ENCODE measurements at regions not wholly inside any gene's neighbourhood (a gene's known extent, or its start where the extent isn't known, plus 50 kb on each side); places are given as distances from the start of the nearest gene placed in this dataset.

DNA sequence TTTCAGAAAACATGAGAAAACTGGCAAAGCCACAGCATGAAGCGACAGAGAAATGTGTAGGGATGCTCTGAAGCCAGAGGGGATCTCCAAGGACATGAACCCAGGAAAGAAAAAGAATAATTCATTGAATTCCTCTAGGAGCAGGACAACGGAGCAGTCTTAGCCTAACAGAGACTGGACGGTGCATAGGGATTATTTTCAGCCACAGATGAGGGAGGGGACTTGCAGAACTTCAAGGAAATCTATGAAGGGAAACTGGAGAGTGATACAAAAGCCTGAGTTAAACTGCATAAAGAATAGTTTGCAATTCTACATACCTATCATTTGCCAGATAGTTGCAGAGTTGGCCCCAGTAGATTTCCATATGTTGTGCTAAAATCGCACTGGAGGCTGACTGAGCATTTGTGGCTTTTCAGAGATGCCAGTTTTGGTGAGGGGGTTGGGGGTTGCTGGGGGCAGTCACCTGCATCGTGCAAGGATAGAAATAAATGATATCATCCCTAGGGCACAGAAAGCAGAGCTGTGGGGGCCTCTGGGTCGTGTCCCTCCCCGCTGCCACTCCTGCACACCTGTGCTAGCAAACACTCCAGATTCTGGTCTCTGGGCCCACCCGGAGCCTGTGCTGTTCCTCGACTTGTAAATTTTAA lies 443.2 kb upstream of the JARID2 start:
- TF ChIP-seq EZH2 (IDR thresholded peaks at IDR 0.05; ENCODE audit: insufficient read depth, low read length), result no peak
- TF ChIP-seq, protein P1, sequence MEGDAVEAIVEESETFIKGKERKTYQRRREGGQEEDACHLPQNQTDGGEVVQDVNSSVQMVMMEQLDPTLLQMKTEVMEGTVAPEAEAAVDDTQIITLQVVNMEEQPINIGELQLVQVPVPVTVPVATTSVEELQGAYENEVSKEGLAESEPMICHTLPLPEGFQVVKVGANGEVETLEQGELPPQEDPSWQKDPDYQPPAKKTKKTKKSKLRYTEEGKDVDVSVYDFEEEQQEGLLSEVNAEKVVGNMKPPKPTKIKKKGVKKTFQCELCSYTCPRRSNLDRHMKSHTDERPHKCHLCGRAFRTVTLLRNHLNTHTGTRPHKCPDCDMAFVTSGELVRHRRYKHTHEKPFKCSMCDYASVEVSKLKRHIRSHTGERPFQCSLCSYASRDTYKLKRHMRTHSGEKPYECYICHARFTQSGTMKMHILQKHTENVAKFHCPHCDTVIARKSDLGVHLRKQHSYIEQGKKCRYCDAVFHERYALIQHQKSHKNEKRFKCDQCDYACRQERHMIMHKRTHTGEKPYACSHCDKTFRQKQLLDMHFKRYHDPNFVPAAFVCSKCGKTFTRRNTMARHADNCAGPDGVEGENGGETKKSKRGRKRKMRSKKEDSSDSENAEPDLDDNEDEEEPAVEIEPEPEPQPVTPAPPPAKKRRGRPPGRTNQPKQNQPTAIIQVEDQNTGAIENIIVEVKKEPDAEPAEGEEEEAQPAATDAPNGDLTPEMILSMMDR (IDR thresholded peaks at IDR 0.05; ENCODE audit: insufficient read depth, low read depth, low read length), result no peak
